SU-DHL-6 (cell line): ENCODE measurements at regions not wholly inside any gene's neighbourhood (a gene's known extent, or its start where the extent isn't known, plus 50 kb on each side); places are given as distances from the start of the nearest gene placed in this dataset.

ENCODE experiments used
- CTCF ChIP-seq: fragments of 200-600 bp; sonication (generic); IDR thresholded peaks from one replicate; pipeline ENCODE4 v1.5.1; 2017; ENCODE audit warnings: antibody characterized with exemption, mild to moderate bottlenecking, low read length, moderate library complexity; ENCODE audit not compliant: insufficient read depth, poor library complexity, severe bottlenecking
- EZH2phosphoT487 ChIP-seq: fragments of 200-600 bp; sonication (generic), shearing (Covaris generic); conservative IDR thresholded peaks from 2 replicates; pipeline ENCODE4 v1.6.1; 2018; ENCODE audit warnings: mild to moderate bottlenecking, antibody characterized with exemption, low read length, moderate library complexity, mixed read lengths

- TF ChIP-seq CTCF (no peak), EZH2phosphoT487 (no peak)
These were observed 552.2 kb upstream of the FZD8 start for GRCh38 chr10:36194276-36194675.
